ENCODE measurements at regions not wholly inside any gene's neighbourhood (a gene's known extent, or its start where the extent isn't known, plus 50 kb on each side); places are given as distances from the start of the nearest gene placed in this dataset.
A peak's percentile ranks its signal among the peaks of the same experiment; 100 is the strongest.

DNA sequence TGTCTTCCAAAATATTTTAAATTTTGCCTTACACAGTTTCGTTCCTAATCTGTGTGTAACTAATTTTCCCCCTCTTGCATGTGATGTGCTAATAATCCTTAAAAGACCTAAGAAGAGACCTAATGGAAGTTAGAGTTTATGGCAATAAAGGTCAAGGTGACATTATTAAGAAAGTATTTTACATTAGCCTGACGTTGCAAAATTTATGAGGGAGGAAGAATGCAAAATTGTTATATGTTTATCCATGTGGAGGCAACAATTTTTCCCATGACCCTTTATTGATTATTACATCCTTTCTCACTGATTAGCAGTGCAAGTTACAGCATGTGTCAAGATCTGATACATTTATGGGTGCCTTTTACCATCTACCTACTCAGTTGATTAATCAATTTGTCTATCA lies 373.8 kb upstream of the ROBO1 start:
- no peak for DNase-seq

DNA sequence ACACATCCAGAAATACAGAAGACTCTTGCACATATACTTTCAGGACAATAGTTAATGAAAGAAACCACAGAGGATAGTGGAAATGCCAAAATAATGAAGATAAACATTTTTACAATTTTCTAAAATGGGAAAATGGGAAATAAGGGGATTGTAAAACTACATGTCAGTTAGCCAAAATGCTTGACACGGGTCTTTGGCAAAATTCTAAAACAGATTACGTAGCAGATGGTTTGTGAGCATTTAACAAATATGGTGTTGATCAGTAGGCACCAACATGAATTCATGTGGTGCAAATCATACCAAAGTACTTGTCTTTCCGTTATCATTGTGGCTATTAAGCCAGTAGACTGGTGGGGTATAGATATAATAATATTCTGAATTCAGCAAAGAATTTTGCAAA lies 348.5 kb upstream of the ROBO1 start:
- DNase-seq = no peak

- no peak for DNase-seq
Observed at GRCh38 chr3:80114694-80115093, 346.9 kb upstream of the ROBO1 start.

- no peak for DNase-seq
Observed at GRCh38 chr3:80113331-80113730, 345.5 kb upstream of the ROBO1 start.

DNA sequence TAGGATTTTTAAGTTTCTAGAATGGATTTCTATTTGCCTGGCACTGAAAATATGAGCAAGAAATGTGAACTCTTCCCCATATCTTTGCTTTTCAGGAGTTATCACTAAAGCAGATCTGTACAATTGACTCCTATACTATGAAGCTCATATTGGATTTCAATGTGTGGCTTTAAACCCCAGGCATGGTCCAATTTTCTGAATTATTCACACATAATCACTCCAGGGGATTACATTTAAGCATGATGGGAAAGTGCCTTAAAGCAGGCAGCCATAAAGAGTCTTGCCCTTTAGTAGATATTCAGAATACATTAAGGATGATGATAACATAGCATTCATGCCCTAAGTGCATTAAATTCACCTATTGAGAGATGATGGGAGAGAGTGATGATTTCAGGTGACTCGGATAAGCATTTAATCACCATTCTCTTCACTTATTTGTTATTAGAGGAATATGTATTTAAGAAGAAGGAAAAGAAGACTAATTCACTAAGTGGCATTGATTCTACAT lies 331.8 kb upstream of the ROBO1 start:
- no peak for DNase-seq

DNA sequence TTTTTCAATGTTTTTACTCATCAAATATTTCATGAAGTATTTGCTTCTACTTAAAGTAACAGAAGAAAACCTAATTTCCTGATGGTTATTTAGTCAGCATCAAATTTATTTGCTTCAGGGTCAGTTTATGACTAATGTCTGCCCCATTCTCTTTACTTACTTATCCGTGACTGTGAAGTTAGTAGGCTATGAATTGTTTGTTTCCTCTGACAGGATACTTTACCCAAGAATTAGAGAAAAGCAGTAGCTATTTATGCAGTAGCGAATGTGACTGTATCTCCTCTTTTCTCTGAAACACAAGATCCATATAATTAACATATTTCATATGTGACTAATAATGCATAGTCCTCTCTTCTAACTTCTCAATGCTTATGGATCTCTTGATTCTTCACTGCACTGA lies 329.9 kb upstream of the ROBO1 start:
- no peak for DNase-seq

DNA sequence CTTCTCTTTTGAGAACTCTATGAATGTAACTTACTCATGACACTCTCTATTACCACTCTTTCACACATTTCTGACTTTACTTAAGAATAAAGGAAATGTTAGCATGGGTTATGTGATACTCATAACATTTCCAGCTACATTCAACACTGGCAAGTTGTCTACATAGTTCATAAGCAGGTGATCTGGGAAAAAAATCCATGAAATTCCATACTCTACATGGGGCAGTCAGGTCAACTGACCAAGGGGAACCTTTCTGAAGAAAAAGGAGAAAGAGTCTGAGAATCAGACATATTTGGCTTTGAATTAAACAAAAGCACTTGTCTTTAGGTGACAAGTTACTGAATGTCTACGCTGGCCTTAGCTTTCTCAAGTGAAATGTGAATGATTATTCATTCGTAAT lies 329.1 kb upstream of the ROBO1 start:
- DNase-seq = no peak

GRCh38 chr3:80094589-80094988 lies 326.8 kb upstream of the ROBO1 start:
- no peak for DNase-seq

- no peak for DNase-seq
Observed at GRCh38 chr3:80087767-80088166, 320.0 kb upstream of the ROBO1 start.

GRCh38 chr3:80086426-80086825 lies 318.6 kb upstream of the ROBO1 start:
- no peak for DNase-seq

DNA sequence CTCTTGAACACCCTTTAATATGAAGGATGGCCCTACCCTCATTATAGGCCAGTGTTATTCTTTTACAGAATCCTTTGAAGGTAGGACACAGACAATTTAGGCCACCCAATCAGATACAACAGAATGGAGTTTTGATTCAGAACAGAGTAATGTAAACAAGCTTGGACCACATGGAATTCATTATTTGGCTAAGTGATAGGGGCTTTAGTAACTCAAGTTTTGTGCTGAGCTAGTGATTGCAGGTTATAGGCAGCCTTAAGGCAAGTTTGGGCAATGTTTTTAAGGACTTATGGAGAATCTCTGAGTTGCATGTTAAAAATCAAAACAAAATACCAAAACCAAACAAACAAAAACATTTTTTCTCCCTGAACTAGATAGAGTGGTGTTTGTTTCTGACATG lies 312.1 kb upstream of the ROBO1 start:
- DNase-seq = no peak

DNA sequence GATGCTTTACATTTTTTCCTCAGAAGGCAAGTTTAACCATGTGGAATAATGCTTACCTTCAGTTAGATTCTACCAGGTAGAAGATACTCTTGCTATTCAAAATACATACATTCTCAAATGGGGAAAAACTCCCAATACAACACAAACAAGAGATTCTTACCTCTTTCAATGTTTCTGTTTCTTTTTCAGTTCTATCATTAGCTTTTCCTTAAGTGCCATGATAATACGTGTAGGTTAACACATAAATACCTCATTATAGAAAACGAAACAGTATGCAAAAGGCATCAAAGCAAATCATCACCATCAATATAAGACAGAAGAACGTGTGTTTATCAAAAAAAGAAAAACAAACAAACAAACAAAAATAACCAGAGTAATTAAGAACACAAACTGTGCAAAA lies 300.7 kb upstream of the ROBO1 start:
- no peak for DNase-seq

DNA sequence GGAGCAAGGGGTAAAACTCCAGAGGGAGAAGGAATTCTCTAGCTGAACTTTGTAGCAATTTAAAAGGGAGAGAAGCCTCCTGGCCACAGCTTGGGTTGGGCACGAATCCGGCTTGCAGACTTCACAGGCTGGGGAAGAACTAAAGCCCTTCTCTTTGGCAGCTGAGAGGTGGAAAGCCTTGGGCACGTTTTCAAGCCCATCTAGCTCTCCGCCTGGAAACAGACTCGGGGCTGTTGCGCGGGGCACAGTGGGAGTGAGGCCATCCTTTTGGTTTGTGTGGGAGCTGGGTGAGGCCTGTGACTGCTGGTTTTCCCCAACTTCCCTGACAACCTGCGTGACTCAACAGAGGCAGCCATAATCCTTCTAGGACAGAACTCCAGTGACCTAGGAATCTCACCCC lies 295.7 kb upstream of the ROBO1 start:
- no peak for DNase-seq

DNA sequence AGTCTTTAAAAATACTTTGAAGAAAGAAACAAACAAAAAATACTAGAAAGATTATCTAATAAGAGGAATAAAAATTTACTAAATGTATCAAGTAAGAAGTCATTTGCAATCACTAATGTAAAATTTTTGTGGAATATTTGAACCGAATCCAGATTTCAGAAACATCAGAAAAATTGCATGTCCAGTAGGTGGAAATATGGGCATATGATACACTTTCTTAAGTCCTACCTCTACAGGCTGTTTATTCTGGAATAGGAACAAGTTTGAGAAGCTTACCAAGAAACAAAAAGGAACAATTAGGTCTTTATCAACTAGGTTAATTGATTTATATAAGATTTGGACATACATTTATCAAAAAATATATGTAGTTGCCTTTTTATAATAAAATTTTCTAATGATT lies 292.9 kb upstream of the ROBO1 start:
- no peak for DNase-seq

DNA sequence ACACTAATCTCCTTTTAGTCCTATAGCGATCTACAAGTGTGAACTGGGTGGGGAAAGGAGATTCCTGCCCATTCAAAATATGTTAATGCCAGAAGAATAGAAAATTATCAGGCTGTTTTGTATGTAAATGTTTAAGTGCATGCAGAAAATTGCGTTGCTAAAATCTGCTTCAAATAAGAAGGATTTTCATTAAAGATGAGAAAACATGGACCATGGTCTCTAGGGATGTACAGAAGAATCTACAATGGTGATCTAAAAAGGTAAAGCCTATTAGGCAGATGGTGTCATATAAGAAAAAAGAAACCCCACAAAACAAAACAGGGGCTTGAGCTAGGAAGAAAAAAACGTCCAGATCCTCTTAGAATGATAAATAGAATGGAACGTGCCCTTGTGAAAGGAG lies 287.5 kb upstream of the ROBO1 start:
- DNase-seq = no peak

DNA sequence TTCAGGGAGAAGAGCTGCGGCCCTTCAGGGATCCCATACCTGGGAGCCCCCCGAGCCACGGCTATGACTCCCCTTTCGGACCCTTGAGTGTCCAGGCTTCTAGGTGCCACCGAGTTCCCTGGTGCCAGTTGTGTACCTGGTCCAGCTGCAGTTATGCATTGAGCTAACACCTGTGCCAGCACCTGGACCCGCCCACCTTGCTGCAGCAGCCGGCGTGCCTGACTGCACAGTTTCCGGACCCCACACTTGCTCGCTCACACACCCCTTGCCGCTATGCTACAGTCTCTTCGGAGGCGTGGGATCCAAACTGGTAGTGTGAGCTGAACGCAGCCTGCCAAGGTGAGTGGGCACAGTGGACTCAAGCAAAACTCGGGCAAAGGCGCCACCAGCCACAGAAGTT lies 284.5 kb upstream of the ROBO1 start:
- peak; percentile 37 for DNase-seq

DNA sequence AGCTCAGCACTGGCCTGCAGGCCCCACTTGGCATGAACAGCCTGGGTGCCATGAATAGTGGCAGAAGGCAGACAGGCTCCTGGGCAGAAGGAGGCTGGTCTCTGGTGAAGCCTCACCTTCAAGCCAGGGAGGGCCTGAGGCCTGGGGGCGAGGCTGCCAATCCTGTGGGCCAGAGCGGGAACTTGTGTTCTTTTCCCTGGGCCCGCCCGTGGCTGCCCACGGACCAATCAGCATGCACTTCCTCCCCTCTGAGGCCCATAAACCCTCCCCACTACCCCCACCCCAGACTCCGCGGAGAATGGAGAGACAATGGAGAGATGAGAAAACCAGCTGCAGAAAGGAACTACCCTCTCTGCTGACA lies 283.8 kb upstream of the ROBO1 start:
- peak; percentile 42 for DNase-seq

GRCh38 chr3:80050826-80051601 lies 283.2 kb upstream of the ROBO1 start:
- peak; percentile 2 for DNase-seq

GRCh38 chr3:80043226-80043625 lies 275.4 kb upstream of the ROBO1 start:
- DNase-seq = no peak

- DNase-seq = no peak
Observed at GRCh38 chr3:80040067-80040466, 272.3 kb upstream of the ROBO1 start.

- no peak for DNase-seq
Observed at GRCh38 chr3:80036176-80036575, 268.4 kb upstream of the ROBO1 start.

DNA sequence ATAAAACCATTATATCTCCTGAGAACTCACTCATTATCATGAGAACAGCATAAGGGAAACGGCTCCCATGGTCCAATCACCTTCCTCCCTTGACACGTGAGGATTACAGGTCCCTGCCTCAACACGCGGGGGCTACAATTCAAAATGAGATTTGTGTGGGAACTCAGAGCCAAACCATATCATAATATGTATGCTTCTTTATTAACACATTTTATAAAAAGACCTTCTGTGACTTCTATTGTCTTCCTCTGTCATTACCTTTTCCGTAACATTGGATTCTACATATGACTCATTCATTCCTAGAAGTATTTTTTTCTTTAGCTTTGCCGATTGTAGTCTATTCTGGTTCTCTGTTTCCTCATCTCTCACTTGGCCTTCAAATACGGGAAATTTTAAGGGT lies 267.2 kb upstream of the ROBO1 start:
- no peak for DNase-seq

DNA sequence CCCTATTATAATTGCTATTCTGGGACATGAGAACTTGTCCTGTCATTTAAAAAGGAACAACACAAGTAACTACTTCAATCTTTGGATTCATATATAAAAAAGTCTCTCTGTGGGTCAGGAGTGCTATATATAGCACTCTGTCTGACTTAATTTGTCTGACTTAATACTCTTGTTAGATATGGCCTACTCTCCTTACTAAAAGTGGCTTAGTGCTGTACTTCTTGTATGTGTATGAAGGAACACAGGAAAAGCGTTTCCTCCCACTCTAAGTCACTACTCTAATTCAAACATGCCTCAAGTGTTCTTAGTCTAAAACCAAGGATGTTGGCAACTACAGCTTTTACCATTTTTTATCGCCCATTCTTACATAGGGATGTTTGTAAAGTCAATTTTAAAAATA lies 255.2 kb upstream of the ROBO1 start:
- DNase-seq = no peak

GRCh38 chr3:80018375-80018774 lies 250.6 kb upstream of the ROBO1 start:
- no peak for DNase-seq

GRCh38 chr3:80017369-80017768 lies 249.6 kb upstream of the ROBO1 start:
- no peak for DNase-seq

Data from RPMI8226 (cell line).